GM10248 (cell line): ENCODE measurements at regions not wholly inside any gene's neighbourhood (a gene's known extent, or its start where the extent isn't known, plus 50 kb on each side); places are given as distances from the start of the nearest gene placed in this dataset.
"Not testable (repeated sequence)": the region's sequence is repeated elsewhere in the genome, so short reads cannot be mapped to it uniquely, and the experiment has no call there.

Experiments
- CTCF ChIA-PET: fragments of 300-600 bp; sonication (Branson Sonifier 250); formaldehyde crosslinking; extraction: SDS; loops from one replicate; lab custom pipeline; 2021; ENCODE audit warnings: antibody characterized with exemption; lab: Yijun Ruan, JAX
- POLR2A ChIA-PET: fragments of 350-650 bp; sonication (Branson Sonifier 250); formaldehyde crosslinking; extraction: SDS; loops from one replicate; lab custom pipeline; 2020; ENCODE audit warnings: antibody characterized with exemption; lab: Yijun Ruan, JAX
- DNase-seq: peaks from one replicate; pipeline ENCODE4 v3.0.0; 2012; ENCODE audit errors: extremely low spot score
- TF ChIP-seq, protein P1 (sequence below): IDR thresholded peaks from 2 replicates; pipeline ENCODE4 v1.5.1; 2012; ENCODE audit warnings: mild to moderate bottlenecking, low read depth; ENCODE audit errors: extremely low read depth, missing control alignments, control extremely low read depth

DNA sequence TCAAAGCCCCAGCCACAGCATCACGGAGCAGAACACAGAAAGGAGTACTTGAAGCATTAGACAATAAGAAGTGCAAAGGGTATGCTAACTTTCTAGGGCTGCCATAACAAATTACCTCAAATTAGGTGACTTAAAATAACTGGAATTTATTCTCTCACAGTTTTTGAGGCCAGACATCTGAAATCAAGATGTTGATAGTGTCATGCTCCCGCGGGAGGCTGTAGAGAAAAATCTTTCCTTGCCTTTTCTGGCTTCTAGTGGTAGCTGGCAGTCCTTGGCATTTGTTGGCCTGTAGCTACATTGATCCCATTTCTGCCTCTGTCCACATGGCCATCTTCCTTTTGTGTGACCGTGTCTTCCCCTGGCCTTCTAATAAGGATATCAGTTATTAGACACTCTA lies 51.9 kb upstream of the SPDL1 start:
- ChIA-PET POLR2A (no interaction called here), CTCF (no interaction called here)
- no peak for DNase-seq
- TF ChIP-seq, protein P1, sequence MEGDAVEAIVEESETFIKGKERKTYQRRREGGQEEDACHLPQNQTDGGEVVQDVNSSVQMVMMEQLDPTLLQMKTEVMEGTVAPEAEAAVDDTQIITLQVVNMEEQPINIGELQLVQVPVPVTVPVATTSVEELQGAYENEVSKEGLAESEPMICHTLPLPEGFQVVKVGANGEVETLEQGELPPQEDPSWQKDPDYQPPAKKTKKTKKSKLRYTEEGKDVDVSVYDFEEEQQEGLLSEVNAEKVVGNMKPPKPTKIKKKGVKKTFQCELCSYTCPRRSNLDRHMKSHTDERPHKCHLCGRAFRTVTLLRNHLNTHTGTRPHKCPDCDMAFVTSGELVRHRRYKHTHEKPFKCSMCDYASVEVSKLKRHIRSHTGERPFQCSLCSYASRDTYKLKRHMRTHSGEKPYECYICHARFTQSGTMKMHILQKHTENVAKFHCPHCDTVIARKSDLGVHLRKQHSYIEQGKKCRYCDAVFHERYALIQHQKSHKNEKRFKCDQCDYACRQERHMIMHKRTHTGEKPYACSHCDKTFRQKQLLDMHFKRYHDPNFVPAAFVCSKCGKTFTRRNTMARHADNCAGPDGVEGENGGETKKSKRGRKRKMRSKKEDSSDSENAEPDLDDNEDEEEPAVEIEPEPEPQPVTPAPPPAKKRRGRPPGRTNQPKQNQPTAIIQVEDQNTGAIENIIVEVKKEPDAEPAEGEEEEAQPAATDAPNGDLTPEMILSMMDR = no peak

DNA sequence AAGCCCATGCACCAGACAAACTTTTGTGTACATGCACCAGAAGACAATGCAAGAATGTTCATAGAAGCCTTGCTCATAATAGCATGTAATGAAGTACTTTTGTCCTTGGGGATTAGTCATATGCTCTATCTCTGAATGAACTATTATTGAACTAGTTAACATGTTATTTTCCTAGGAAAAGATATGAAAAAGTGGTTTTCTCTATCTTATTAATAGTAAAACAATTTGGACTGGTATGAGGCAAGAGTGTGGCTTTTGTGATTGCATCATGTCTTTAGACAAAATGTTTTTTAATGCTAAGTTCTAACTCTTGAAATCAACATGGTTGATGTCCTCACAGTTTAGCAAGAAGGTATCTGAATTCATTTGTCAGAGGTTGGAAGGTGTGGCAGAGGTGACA lies 55.7 kb upstream of the SPDL1 start:
- DNase-seq = no peak
- TF ChIP-seq, protein P1 = no peak
- ChIA-PET POLR2A (no interaction called here), CTCF (no interaction called here)

DNA sequence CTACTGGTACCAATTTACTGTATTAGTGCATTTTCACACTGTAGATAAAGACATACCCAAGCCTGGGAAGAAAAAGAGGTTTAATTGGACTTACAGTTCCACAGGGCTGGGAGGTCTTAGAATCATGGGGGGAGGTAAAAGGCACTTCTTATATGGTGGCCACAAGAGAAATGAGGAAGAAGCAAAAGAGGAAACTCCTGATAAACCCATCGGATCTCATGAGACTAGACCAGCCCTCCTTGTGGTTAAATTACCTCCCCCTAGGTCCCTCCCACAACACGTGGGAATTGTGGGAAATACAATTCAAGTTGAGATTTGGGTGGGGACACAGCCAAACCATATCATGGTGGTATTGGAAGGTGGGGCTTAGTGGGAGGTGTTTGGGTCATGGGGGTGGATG lies 56.5 kb upstream of the SPDL1 start:
- TF ChIP-seq, protein P1 = no peak
- ChIA-PET CTCF (no interaction called here), POLR2A (no interaction called here)
- DNase-seq = no peak

DNA sequence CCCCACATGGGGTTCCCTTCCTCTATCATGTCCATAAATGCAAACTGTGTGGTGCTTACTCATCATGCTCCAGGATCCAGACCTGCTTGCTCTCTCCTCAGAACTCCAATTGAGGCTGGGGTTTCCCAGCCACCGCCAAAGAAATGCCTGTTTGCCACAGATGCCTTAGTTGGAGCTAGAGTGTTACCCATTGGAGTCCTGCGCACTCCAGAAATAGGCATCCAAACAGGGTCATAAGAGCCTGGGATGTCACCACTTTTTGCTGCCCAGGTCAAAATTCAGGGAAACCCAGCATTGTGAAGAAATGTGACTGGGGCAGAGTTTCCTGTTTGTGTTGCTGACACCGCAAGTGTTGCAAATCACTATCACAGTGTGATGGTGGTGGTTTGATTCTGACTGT lies 60.7 kb upstream of the SPDL1 start:
- DNase-seq = no peak
- ChIA-PET POLR2A (no interaction called here), CTCF (no interaction called here)
- TF ChIP-seq, protein P1 = no peak

DNA sequence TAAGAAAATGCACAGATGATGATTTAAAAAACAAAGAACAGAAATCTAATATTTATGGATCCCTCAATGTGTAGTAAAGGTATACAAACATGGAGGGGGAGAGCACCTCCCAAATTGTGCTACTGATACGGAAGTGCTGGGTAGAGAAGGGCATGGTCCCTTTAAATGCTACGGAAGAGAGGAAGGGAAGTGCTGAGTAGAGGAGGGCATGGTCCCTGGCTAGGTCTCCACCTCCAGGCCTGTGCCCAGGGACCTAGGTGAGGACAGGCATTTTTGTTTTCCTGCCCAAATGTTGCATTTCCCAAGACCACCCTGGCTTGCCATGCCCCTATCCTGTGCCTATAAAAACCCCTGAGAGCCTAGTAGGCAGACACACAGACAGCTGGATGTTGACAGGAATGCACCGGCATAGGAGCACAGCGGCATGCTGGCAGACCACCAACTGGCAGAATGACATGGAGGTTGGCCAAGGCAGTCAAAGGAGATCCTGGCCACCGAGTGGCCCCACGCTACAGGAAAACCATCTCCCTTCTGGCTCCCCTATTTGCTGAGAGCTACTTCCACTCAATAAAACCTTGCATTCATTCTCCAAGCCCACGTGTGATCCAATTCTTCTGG lies 62.1 kb upstream of the SPDL1 start:
- no peak for DNase-seq
- TF ChIP-seq, protein P1 = no peak
- ChIA-PET CTCF (no interaction called here), POLR2A (no interaction called here)

DNA sequence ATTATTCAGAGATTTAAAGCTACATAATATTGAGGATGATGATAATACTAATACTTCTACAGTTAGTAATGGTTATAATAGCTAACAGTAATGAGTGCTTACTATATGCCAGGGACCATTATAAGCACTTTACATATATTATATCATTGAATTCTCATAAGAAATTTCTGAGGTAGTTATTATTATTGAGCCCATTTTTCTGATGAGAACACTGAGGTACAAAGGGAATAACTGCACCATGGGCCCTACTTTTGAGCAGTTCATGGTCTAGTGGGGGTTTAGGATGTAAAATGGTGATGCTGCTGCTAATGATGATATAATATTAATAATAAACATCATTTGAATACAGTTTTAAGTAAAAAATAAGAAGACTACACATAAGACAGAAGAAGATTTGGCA lies 64.2 kb upstream of the SPDL1 start:
- POLR2A ChIA-PET = no interaction called here
- CTCF ChIA-PET = no interaction called here
- DNase-seq = no peak
- TF ChIP-seq, protein P1 = no peak

DNA sequence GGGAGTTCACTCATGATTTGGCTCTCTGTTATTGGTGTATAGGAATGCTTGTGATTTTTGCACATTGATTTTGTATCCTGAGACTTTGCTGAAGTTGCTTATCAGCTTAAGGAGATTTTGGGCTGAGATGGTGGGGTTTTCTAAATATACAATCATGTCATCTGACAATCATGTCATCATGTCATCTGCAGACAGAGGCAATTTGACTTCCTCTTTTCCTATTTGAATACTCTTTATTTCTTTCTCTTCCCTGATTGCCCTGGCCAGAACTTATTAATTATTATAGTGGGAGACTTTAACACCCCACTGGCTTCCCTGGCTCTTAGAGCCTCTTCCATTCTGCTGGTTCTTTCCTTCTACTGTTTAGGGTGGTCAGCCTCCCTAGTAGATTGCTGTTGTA lies 64.8 kb upstream of the SPDL1 start:
- POLR2A ChIA-PET, DNase-seq, CTCF ChIA-PET: not testable (repeated sequence)
